ENCODE measurements at regions not wholly inside any gene's neighbourhood (a gene's known extent, or its start where the extent isn't known, plus 50 kb on each side); places are given as distances from the start of the nearest gene placed in this dataset.

GRCh38 chr4:30434656-30435055 lies 285.5 kb upstream of the PCDH7 start:
- H3K4me3 ChIP-seq (ENCODE audit: extremely low read depth in 1 of 4, insufficient read depth in 2 of 4, low read depth in 3 of 4, low read length in 4 of 4) = no peak overlapping the region
- no peak overlapping the region for H2BK20ac ChIP-seq (ENCODE audit: low read length)
- H3K4me2 ChIP-seq (ENCODE audit: insufficient read depth in 1 of 2, low read depth in 2 of 2, low read length in 2 of 2) = no peak overlapping the region
- no peak overlapping the region for H3K9ac ChIP-seq (replicated peaks in 1 of 4; ENCODE audit: extremely low read depth in 1 of 4, low read depth in 3 of 4, low read length in 3 of 4)
- H3K9me3 ChIP-seq (ENCODE audit: insufficient read depth in 2 of 2, low read depth in 1 of 2, low read length in 1 of 2) = no peaks in the 10 kb centered on the region
- no peak overlapping the region for H2AFZ ChIP-seq (ENCODE audit: low read length)
- H3K4ac ChIP-seq (replicated peaks; ENCODE audit: insufficient read length, low read depth, low read length) = no peak overlapping the region
- H4K8ac ChIP-seq (ENCODE audit: extremely low read depth, insufficient read depth, low read length) = no peak overlapping the region
- WGBS, 2 experiments (ENCODE audit: extremely low coverage in 1 of 2, insufficient coverage in 1 of 2, insufficient read length in 1 of 2, insufficient replicate concordance in 2 of 2, low coverage in 1 of 2, low lambda C conversion rate in 2 of 2, missing lambda C conversion rate in 1 of 2) = 45% methylated on average over 2 of the region's 2 CpGs; no CpG with 5 or more reads in 1 of the 2 experiments
- H3K14ac ChIP-seq (ENCODE audit: insufficient read length) = no peak overlapping the region
- H2BK5ac ChIP-seq (ENCODE audit: low read depth, low read length) = no peak overlapping the region
- H3K56ac ChIP-seq (replicated peaks; ENCODE audit: insufficient read length, low read depth, low read length) = no peak overlapping the region
- POLR2A ChIA-PET (ENCODE audit: partially characterized antibody) = no interaction called here
- no peak for FAIRE-seq
- H3K27me3 ChIP-seq (replicated peaks in 1 of 4; ENCODE audit: control insufficient read depth in 3 of 4, extremely low read depth in 1 of 4, insufficient read depth in 3 of 4, low read length in 3 of 4) = no peaks in the 10 kb centered on the region
- H3K79me2 ChIP-seq (ENCODE audit: control insufficient read depth in 1 of 2, insufficient read depth in 2 of 2, low read length in 2 of 2) = no peaks in the 10 kb centered on the region
- H2AK5ac ChIP-seq (ENCODE audit: low read depth, low read length) = no peak overlapping the region
- CTCF ChIA-PET (ENCODE audit: partially characterized antibody) = no interaction called here
- H4K5ac ChIP-seq (ENCODE audit: insufficient read length, low read depth, low read length) = no peak overlapping the region
- no peaks in the 10 kb centered on the region for H3K4me1 ChIP-seq (replicated peaks in 1 of 4; ENCODE audit: control insufficient read depth in 3 of 4, insufficient read depth in 4 of 4, low read length in 3 of 4)
- no peaks in the 10 kb centered on the region for H3K79me1 ChIP-seq (ENCODE audit: low read depth, low read length)
- no peaks in the 10 kb centered on the region for H3K36me3 ChIP-seq (ENCODE audit: control insufficient read depth in 2 of 4, insufficient read depth in 4 of 4, low read length in 3 of 4)
- no peak overlapping the region for H3K18ac ChIP-seq (ENCODE audit: extremely low read depth, low read length)
- H3K27ac ChIP-seq (ENCODE audit: low read depth, low read length) = no peak overlapping the region
- H3K23ac ChIP-seq (ENCODE audit: insufficient read length) = no peak overlapping the region
- H4K20me1 ChIP-seq (replicated peaks in 1 of 2; ENCODE audit: control insufficient read depth in 1 of 2, insufficient read depth in 2 of 2, low read length in 2 of 2) = no peaks in the 10 kb centered on the region
- no peaks in the 10 kb centered on the region for H3K23me2 ChIP-seq (ENCODE audit: low read depth, low read length)
- DNase-seq (ENCODE audit: low read depth in 1 of 2, low spot score in 2 of 2) = no peak
- H2BK15ac ChIP-seq (ENCODE audit: low read length) = no peak overlapping the region
- H2BK12ac ChIP-seq (ENCODE audit: low read depth, low read length) = no peak overlapping the region
- no peak overlapping the region for H4K91ac ChIP-seq (replicated peaks; ENCODE audit: insufficient read length, low read length)
- no peak overlapping the region for H2BK120ac ChIP-seq (replicated peaks; ENCODE audit: low read depth, low read length)
- no peak for TF ChIP-seq TAF1 (IDR thresholded peaks at IDR 0.05; ENCODE audit: low read depth, low read length)
- TF ChIP-seq GTF2F1 (IDR thresholded peaks at IDR 0.05; ENCODE audit: borderline replicate concordance, low read depth, low read length) = no peak
- TF ChIP-seq POU5F1 (IDR thresholded peaks at IDR 0.05; ENCODE audit: low read depth, low read length) = no peak
